Panc1 (cell line): ENCODE measurements at regions not wholly inside any gene's neighbourhood (a gene's known extent, or its start where the extent isn't known, plus 50 kb on each side); places are given as distances from the start of the nearest gene placed in this dataset.

Experiments
- POLR2AphosphoS5 ChIP-seq: IDR thresholded peaks from 2 replicates; pipeline ENCODE4 v1.6.1; 2012; ENCODE audit warnings: mild to moderate bottlenecking, low read depth, low read length, moderate library complexity
- TF ChIP-seq, protein P1 (sequence below): fragments of 450-650 bp; IDR thresholded peaks from 2 replicates; pipeline ENCODE4 v1.5.1; 2017; ENCODE audit warnings: mild to moderate bottlenecking
- TF ChIP-seq, protein P2 (sequence below), 2 experiments: IDR thresholded peaks; 2 replicates each; pipeline ENCODE4 v1.6.1; 2011 to 2012; ENCODE audit warnings: low read depth in 2 of 2, control low read depth in 1 of 2, low read length in 1 of 2, mild to moderate bottlenecking in 1 of 2, moderate library complexity in 1 of 2; ENCODE audit not compliant: insufficient read depth in 1 of 2

DNA sequence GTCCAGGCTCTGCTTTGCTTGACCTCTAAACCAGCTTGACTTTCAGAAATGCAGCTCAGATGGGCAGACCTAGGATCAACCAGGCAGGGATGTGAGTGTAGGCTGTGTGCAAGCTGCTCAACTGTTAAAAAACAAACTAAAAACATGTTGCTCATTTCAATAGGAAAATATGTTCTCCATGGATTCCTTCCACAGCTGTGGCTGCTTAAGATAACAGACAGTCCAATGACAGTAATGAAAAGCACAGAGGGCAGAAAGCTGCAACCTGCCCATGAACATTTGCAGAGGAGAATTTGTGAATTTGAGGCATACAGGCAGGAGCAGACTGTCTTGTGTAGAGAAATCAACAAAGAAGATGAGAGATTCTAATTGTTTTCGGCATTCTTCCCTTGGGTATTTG, 534.2 kb downstream of the CCSER2 start:
- TF ChIP-seq, protein P1, sequence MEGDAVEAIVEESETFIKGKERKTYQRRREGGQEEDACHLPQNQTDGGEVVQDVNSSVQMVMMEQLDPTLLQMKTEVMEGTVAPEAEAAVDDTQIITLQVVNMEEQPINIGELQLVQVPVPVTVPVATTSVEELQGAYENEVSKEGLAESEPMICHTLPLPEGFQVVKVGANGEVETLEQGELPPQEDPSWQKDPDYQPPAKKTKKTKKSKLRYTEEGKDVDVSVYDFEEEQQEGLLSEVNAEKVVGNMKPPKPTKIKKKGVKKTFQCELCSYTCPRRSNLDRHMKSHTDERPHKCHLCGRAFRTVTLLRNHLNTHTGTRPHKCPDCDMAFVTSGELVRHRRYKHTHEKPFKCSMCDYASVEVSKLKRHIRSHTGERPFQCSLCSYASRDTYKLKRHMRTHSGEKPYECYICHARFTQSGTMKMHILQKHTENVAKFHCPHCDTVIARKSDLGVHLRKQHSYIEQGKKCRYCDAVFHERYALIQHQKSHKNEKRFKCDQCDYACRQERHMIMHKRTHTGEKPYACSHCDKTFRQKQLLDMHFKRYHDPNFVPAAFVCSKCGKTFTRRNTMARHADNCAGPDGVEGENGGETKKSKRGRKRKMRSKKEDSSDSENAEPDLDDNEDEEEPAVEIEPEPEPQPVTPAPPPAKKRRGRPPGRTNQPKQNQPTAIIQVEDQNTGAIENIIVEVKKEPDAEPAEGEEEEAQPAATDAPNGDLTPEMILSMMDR, result no peak
- TF ChIP-seq, protein P2, sequence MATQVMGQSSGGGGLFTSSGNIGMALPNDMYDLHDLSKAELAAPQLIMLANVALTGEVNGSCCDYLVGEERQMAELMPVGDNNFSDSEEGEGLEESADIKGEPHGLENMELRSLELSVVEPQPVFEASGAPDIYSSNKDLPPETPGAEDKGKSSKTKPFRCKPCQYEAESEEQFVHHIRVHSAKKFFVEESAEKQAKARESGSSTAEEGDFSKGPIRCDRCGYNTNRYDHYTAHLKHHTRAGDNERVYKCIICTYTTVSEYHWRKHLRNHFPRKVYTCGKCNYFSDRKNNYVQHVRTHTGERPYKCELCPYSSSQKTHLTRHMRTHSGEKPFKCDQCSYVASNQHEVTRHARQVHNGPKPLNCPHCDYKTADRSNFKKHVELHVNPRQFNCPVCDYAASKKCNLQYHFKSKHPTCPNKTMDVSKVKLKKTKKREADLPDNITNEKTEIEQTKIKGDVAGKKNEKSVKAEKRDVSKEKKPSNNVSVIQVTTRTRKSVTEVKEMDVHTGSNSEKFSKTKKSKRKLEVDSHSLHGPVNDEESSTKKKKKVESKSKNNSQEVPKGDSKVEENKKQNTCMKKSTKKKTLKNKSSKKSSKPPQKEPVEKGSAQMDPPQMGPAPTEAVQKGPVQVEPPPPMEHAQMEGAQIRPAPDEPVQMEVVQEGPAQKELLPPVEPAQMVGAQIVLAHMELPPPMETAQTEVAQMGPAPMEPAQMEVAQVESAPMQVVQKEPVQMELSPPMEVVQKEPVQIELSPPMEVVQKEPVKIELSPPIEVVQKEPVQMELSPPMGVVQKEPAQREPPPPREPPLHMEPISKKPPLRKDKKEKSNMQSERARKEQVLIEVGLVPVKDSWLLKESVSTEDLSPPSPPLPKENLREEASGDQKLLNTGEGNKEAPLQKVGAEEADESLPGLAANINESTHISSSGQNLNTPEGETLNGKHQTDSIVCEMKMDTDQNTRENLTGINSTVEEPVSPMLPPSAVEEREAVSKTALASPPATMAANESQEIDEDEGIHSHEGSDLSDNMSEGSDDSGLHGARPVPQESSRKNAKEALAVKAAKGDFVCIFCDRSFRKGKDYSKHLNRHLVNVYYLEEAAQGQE (IDR thresholded peaks at IDR 0.05; ENCODE audit: insufficient read depth in 1 of 2, low read depth in 2 of 2, low read length in 1 of 2), result no peak
- no peak for TF ChIP-seq POLR2AphosphoS5
